Tibial nerve (tissue), 3 donors: ENCODE measurements at regions not wholly inside any gene's neighbourhood (a gene's known extent, or its start where the extent isn't known, plus 50 kb on each side); places are given as distances from the start of the nearest gene placed in this dataset.

Experiments
- CTCF ChIP-seq, 5 experiments: fragments of 200-600 bp in 3 of 5; fragments of 450-650 bp in 2 of 5; sonication (generic) in 3 of 5; IDR thresholded peaks; one replicate each; pipeline ENCODE4 v1.5.1; 2016 to 2019; ENCODE audit warnings: antibody characterized with exemption in 5 of 5, mild to moderate bottlenecking in 3 of 5, moderate library complexity in 2 of 5
- POLR2A ChIP-seq, 2 donors: fragments of 450-650 bp; IDR thresholded peaks; one replicate each; pipeline ENCODE4 v1.6.1; 2017; ENCODE audit warnings: antibody characterized with exemption in 2 of 2, mild to moderate bottlenecking in 2 of 2, moderate library complexity in 2 of 2

- TF ChIP-seq POLR2A (IDR thresholded peaks at IDR 0.05) (no peak), CTCF (IDR thresholded peaks at IDR 0.05) (no peak)
These were observed 126.8 kb downstream of the CTNND1 start for GRCh38 chr11:57888386-57888785.
